ENCODE measurements at regions not wholly inside any gene's neighbourhood (a gene's known extent, or its start where the extent isn't known, plus 50 kb on each side); places are given as distances from the start of the nearest gene placed in this dataset.

GRCh38 chr2:12381543-12382325, 335.0 kb upstream of the TRIB2 start:
- Mint-ChIP-seq H3K4me1 (no peaks in the 10 kb centered on the region), H3K27me3 (no peaks in the 10 kb centered on the region), H3K4me3 (no peak overlapping the region), H3K9me3 (no peaks in the 10 kb centered on the region), H3K27ac (no peak overlapping the region), H3K36me3 (ENCODE audit: low read depth) (no peaks in the 10 kb centered on the region)
- no peak for ATAC-seq (replicated peaks)

GRCh38 chr2:12382366-12382765, 334.4 kb upstream of the TRIB2 start:
- Mint-ChIP-seq H3K4me1 (no peaks in the 10 kb centered on the region), H3K27ac (no peak overlapping the region), H3K36me3 (ENCODE audit: low read depth) (no peaks in the 10 kb centered on the region), H3K27me3 (no peaks in the 10 kb centered on the region), H3K4me3 (no peak overlapping the region), H3K9me3 (no peaks in the 10 kb centered on the region)
- no peak for ATAC-seq (replicated peaks)

GRCh38 chr2:12389344-12390045, 327.2 kb upstream of the TRIB2 start:
- H3K27me3 Mint-ChIP-seq, result no peaks in the 10 kb centered on the region
- no peak overlapping the region for H3K4me3 Mint-ChIP-seq
- H3K9me3 Mint-ChIP-seq, result no peaks in the 10 kb centered on the region
- no peaks in the 10 kb centered on the region for H3K36me3 Mint-ChIP-seq (ENCODE audit: low read depth)
- peaks cover under 1% of the 10 kb centered on the region for H3K4me1 Mint-ChIP-seq
- ATAC-seq (replicated peaks), result no peak
- H3K27ac Mint-ChIP-seq, result no peak overlapping the region

GRCh38 chr2:12391116-12391515, 325.6 kb upstream of the TRIB2 start:
- Mint-ChIP-seq H3K4me3 (no peak overlapping the region), H3K9me3 (no peaks in the 10 kb centered on the region), H3K36me3 (ENCODE audit: low read depth) (no peaks in the 10 kb centered on the region), H3K27ac (no peak overlapping the region), H3K27me3 (no peaks in the 10 kb centered on the region), H3K4me1 (peaks cover 7% of the 10 kb centered on the region)
- no peak for ATAC-seq (replicated peaks)

- no peak overlapping the region for H3K27ac Mint-ChIP-seq
- H3K4me3 Mint-ChIP-seq, result no peak overlapping the region
- no peak for ATAC-seq (replicated peaks)
- no peaks in the 10 kb centered on the region for H3K27me3 Mint-ChIP-seq
- peaks cover 7% of the 10 kb centered on the region for H3K4me1 Mint-ChIP-seq
- no peaks in the 10 kb centered on the region for H3K9me3 Mint-ChIP-seq
- H3K36me3 Mint-ChIP-seq (ENCODE audit: low read depth), result no peaks in the 10 kb centered on the region
These were observed 320.0 kb upstream of the TRIB2 start for GRCh38 chr2:12396699-12397098.

- peak; percentile 55 for ATAC-seq (replicated peaks)
- Mint-ChIP-seq H3K27ac (no peak overlapping the region), H3K4me3 (no peak overlapping the region), H3K27me3 (no peaks in the 10 kb centered on the region), H3K9me3 (no peaks in the 10 kb centered on the region), H3K36me3 (ENCODE audit: low read depth) (no peaks in the 10 kb centered on the region), H3K4me1 (peaks cover 7% of the 10 kb centered on the region)
These were observed 318.9 kb upstream of the TRIB2 start for GRCh38 chr2:12397854-12398253.

GRCh38 chr2:12399240-12399639, 317.5 kb upstream of the TRIB2 start:
- no peak overlapping the region for H3K27ac Mint-ChIP-seq
- no peak for ATAC-seq (replicated peaks)
- H3K36me3 Mint-ChIP-seq (ENCODE audit: low read depth), result no peaks in the 10 kb centered on the region
- H3K4me1 Mint-ChIP-seq, result peaks cover 7% of the 10 kb centered on the region
- H3K9me3 Mint-ChIP-seq, result peaks cover 5% of the 10 kb centered on the region
- H3K27me3 Mint-ChIP-seq, result no peaks in the 10 kb centered on the region
- H3K4me3 Mint-ChIP-seq, result no peak overlapping the region

GRCh38 chr2:12400543-12400942, 316.2 kb upstream of the TRIB2 start:
- Mint-ChIP-seq H3K9me3 (peaks cover 5% of the 10 kb centered on the region), H3K4me3 (no peak overlapping the region), H3K27ac (no peak overlapping the region), H3K4me1 (no peaks in the 10 kb centered on the region), H3K36me3 (ENCODE audit: low read depth) (no peaks in the 10 kb centered on the region), H3K27me3 (no peaks in the 10 kb centered on the region)
- ATAC-seq (replicated peaks), result no peak

- no peak for ATAC-seq (replicated peaks)
- H3K27me3 Mint-ChIP-seq, result no peaks in the 10 kb centered on the region
- no peak overlapping the region for H3K27ac Mint-ChIP-seq
- H3K4me1 Mint-ChIP-seq, result no peaks in the 10 kb centered on the region
- H3K36me3 Mint-ChIP-seq (ENCODE audit: low read depth), result no peaks in the 10 kb centered on the region
- H3K4me3 Mint-ChIP-seq, result no peak overlapping the region
- peaks cover 5% of the 10 kb centered on the region for H3K9me3 Mint-ChIP-seq
These were observed 314.1 kb upstream of the TRIB2 start for GRCh38 chr2:12402440-12403139.

GRCh38 chr2:12404497-12404896, 312.2 kb upstream of the TRIB2 start:
- no peak overlapping the region for H3K4me3 Mint-ChIP-seq
- H3K4me1 Mint-ChIP-seq, result no peaks in the 10 kb centered on the region
- no peaks in the 10 kb centered on the region for H3K36me3 Mint-ChIP-seq (ENCODE audit: low read depth)
- H3K27me3 Mint-ChIP-seq, result no peaks in the 10 kb centered on the region
- no peak for ATAC-seq (replicated peaks)
- H3K9me3 Mint-ChIP-seq, result peaks cover 5% of the 10 kb centered on the region
- H3K27ac Mint-ChIP-seq, result no peak overlapping the region

GRCh38 chr2:12407160-12407559, 309.6 kb upstream of the TRIB2 start:
- H3K27ac Mint-ChIP-seq, result no peak overlapping the region
- ATAC-seq (replicated peaks), result no peak
- H3K9me3 Mint-ChIP-seq, result peaks cover 5% of the 10 kb centered on the region
- no peaks in the 10 kb centered on the region for H3K36me3 Mint-ChIP-seq (ENCODE audit: low read depth)
- H3K27me3 Mint-ChIP-seq, result no peaks in the 10 kb centered on the region
- H3K4me3 Mint-ChIP-seq, result no peak overlapping the region
- no peaks in the 10 kb centered on the region for H3K4me1 Mint-ChIP-seq

GRCh38 chr2:12412898-12413305, 303.8 kb upstream of the TRIB2 start:
- Mint-ChIP-seq H3K4me3 (peak overlapping the region; percentile 29), H3K27ac (peak overlapping the region; percentile 49), H3K27me3 (no peaks in the 10 kb centered on the region), H3K9me3 (no peaks in the 10 kb centered on the region), H3K4me1 (peaks cover 20% of the 10 kb centered on the region), H3K36me3 (ENCODE audit: low read depth) (no peaks in the 10 kb centered on the region)
- peak; percentile 92 for ATAC-seq (replicated peaks)

- no peak for ATAC-seq (replicated peaks)
- Mint-ChIP-seq H3K27ac (no peak overlapping the region), H3K9me3 (no peaks in the 10 kb centered on the region), H3K4me1 (peaks cover 20% of the 10 kb centered on the region), H3K27me3 (no peaks in the 10 kb centered on the region), H3K36me3 (ENCODE audit: low read depth) (no peaks in the 10 kb centered on the region), H3K4me3 (no peak overlapping the region)
These were observed 301.2 kb upstream of the TRIB2 start for GRCh38 chr2:12415536-12415935.

- Mint-ChIP-seq H3K36me3 (ENCODE audit: low read depth) (no peaks in the 10 kb centered on the region), H3K4me3 (no peak overlapping the region), H3K27me3 (no peaks in the 10 kb centered on the region), H3K4me1 (peaks cover 20% of the 10 kb centered on the region), H3K9me3 (no peaks in the 10 kb centered on the region), H3K27ac (no peak overlapping the region)
- ATAC-seq (replicated peaks), result peak; percentile 57
These were observed 300.1 kb upstream of the TRIB2 start for GRCh38 chr2:12416600-12416999.

- Mint-ChIP-seq H3K9me3 (no peaks in the 10 kb centered on the region), H3K36me3 (ENCODE audit: low read depth) (no peaks in the 10 kb centered on the region), H3K27ac (no peak overlapping the region), H3K27me3 (no peaks in the 10 kb centered on the region), H3K4me3 (no peak overlapping the region), H3K4me1 (peaks cover 15% of the 10 kb centered on the region)
- ATAC-seq (replicated peaks), result no peak
These were observed 298.9 kb upstream of the TRIB2 start for GRCh38 chr2:12417786-12418185.
